ENCODE measurements at regions not wholly inside any gene's neighbourhood (a gene's known extent, or its start where the extent isn't known, plus 50 kb on each side); places are given as distances from the start of the nearest gene placed in this dataset.

- no peak overlapping the region for H3K9ac ChIP-seq (replicated peaks in 1 of 4; ENCODE audit: extremely low read depth in 1 of 4, low read depth in 3 of 4, low read length in 3 of 4)
- no peak overlapping the region for H3K4me3 ChIP-seq (ENCODE audit: extremely low read depth in 1 of 4, insufficient read depth in 2 of 4, low read depth in 3 of 4, low read length in 4 of 4)
- no peak overlapping the region for H3K23ac ChIP-seq (ENCODE audit: insufficient read length)
- no peak overlapping the region for H4K91ac ChIP-seq (replicated peaks; ENCODE audit: insufficient read length, low read length)
- no peak overlapping the region for H3K18ac ChIP-seq (ENCODE audit: extremely low read depth, low read length)
- H2AFZ ChIP-seq (ENCODE audit: low read length): no peak overlapping the region
- WGBS, 2 experiments (ENCODE audit: extremely low coverage in 1 of 2, insufficient coverage in 1 of 2, insufficient read length in 1 of 2, insufficient replicate concordance in 2 of 2, low coverage in 1 of 2, low lambda C conversion rate in 2 of 2, missing lambda C conversion rate in 1 of 2): 80% methylated on average over 4 of the region's 4 CpGs; no CpG with 5 or more reads in 1 of the 2 experiments
- no peak overlapping the region for H3K14ac ChIP-seq (ENCODE audit: insufficient read length)
- H3K27ac ChIP-seq (ENCODE audit: low read depth, low read length): no peak overlapping the region
- H3K23me2 ChIP-seq (ENCODE audit: low read depth, low read length): no peaks in the 10 kb centered on the region
- CTCF ChIA-PET (ENCODE audit: partially characterized antibody): interaction anchor here (0.7 to 1.5 kb wide), 2 partner anchors 41 to 165 kb away, joined by 3 to 4 read pairs; no protein-coding TSS in a partner anchor
- no peaks in the 10 kb centered on the region for H4K20me1 ChIP-seq (replicated peaks in 1 of 2; ENCODE audit: control insufficient read depth in 1 of 2, insufficient read depth in 2 of 2, low read length in 2 of 2)
- H3K79me1 ChIP-seq (ENCODE audit: low read depth, low read length): no peaks in the 10 kb centered on the region
- no peak overlapping the region for H4K5ac ChIP-seq (ENCODE audit: insufficient read length, low read depth, low read length)
- H2BK5ac ChIP-seq (ENCODE audit: low read depth, low read length): no peak overlapping the region
- no peaks in the 10 kb centered on the region for H3K9me3 ChIP-seq (ENCODE audit: insufficient read depth in 2 of 2, low read depth in 1 of 2, low read length in 1 of 2)
- no peaks in the 10 kb centered on the region for H3K36me3 ChIP-seq (ENCODE audit: control insufficient read depth in 2 of 4, insufficient read depth in 4 of 4, low read length in 3 of 4)
- H3K79me2 ChIP-seq (ENCODE audit: control insufficient read depth in 1 of 2, insufficient read depth in 2 of 2, low read length in 2 of 2): no peaks in the 10 kb centered on the region
- H2BK15ac ChIP-seq (ENCODE audit: low read length): no peak overlapping the region
- no peak overlapping the region for H2AK5ac ChIP-seq (ENCODE audit: low read depth, low read length)
- H3K4ac ChIP-seq (replicated peaks; ENCODE audit: insufficient read length, low read depth, low read length): no peak overlapping the region
- no peak for FAIRE-seq
- no peak overlapping the region for H3K4me2 ChIP-seq (ENCODE audit: insufficient read depth in 1 of 2, low read depth in 2 of 2, low read length in 2 of 2)
- H3K4me1 ChIP-seq (replicated peaks in 1 of 4; ENCODE audit: control insufficient read depth in 3 of 4, insufficient read depth in 4 of 4, low read length in 3 of 4): no peaks in the 10 kb centered on the region
- POLR2A ChIA-PET (ENCODE audit: partially characterized antibody): no interaction called here
- no peak overlapping the region for H4K8ac ChIP-seq (ENCODE audit: extremely low read depth, insufficient read depth, low read length)
- no peaks in the 10 kb centered on the region; a peak in 1 of 7 replicates for H3K27me3 ChIP-seq (replicated peaks in 1 of 4; ENCODE audit: control insufficient read depth in 3 of 4, extremely low read depth in 1 of 4, insufficient read depth in 3 of 4, low read length in 3 of 4)
- H2BK120ac ChIP-seq (replicated peaks; ENCODE audit: low read depth, low read length): no peak overlapping the region
- DNase-seq (ENCODE audit: low read depth in 1 of 2, low spot score in 2 of 2): no peak
- no peak overlapping the region for H2BK12ac ChIP-seq (ENCODE audit: low read depth, low read length)
- H2BK20ac ChIP-seq (ENCODE audit: low read length): no peak overlapping the region
- H3K56ac ChIP-seq (replicated peaks; ENCODE audit: insufficient read length, low read depth, low read length): no peak overlapping the region
- TF ChIP-seq TBP (IDR thresholded peaks at IDR 0.05; ENCODE audit: low read depth, low read length) (no peak), CREB1 (IDR thresholded peaks at IDR 0.05) (no peak), TCF12 (IDR thresholded peaks at IDR 0.05; ENCODE audit: low read depth, low read length) (no peak), MAFK (IDR thresholded peaks at IDR 0.05; ENCODE audit: low read depth, low read length) (no peak), RXRA (IDR thresholded peaks at IDR 0.05; ENCODE audit: insufficient read depth, low read depth, low read length) (no peak), POLR2AphosphoS5 (IDR thresholded peaks at IDR 0.05; ENCODE audit: low read depth, low read length) (no peak), GABPA (IDR thresholded peaks at IDR 0.05; ENCODE audit: borderline replicate concordance, insufficient read depth, low read length) (no peak), SUZ12 (IDR thresholded peaks at IDR 0.05; ENCODE audit: low read length) (no peak), SP1 (IDR thresholded peaks at IDR 0.05; ENCODE audit: low read depth, low read length) (no peak), SIN3A (conservative IDR thresholded peaks at IDR 0.05 in 1 of 2, IDR thresholded peaks at IDR 0.05 in 1 of 2; ENCODE audit: low read depth in 1 of 2, low read length in 2 of 2) (no peak)
Measured at GRCh38 chr5:169415371-169415770, 114.4 kb upstream of the SLIT3 start.

Data from H1 (cell line).